Left lobe of liver (tissue), 2 donors: ENCODE measurements at regions not wholly inside any gene's neighbourhood (a gene's known extent, or its start where the extent isn't known, plus 50 kb on each side); places are given as distances from the start of the nearest gene placed in this dataset.
"Not testable (repeated sequence)": the region's sequence is repeated elsewhere in the genome, so short reads cannot be mapped to it uniquely, and the experiment has no call there.

ENCODE experiments used
- ATAC-seq: fragments of 200-7000 bp; cut with Tn5 transposase; one replicate; pipeline ENCODE4 v1.9.1; 2020; ENCODE audit warnings: mild to moderate bottlenecking, moderate library complexity
- DNase-seq: peaks from one replicate; pipeline ENCODE4 v3.0.0-alpha.2; 2020; ENCODE audit warnings: low spot score
- donor health status: DM: no; HTN: no; CAD: no; lungs with moderate emphysema.
- donor health status: DM: no; HTN: yes; CAD: no.

- not testable (repeated sequence) for DNase-seq
Observed at GRCh38 chr20:30581839-30582238, 675.6 kb upstream of the DEFB115 start.

GRCh38 chr20:30584403-30584802 is 673.1 kb upstream of the DEFB115 start:
- not testable (repeated sequence) for DNase-seq, ATAC-seq

More at GRCh38 chr20:30581839-30582238, 675.6 kb upstream of the DEFB115 start:
- not testable (repeated sequence) for ATAC-seq

- ATAC-seq: peak; percentile 100
- DNase-seq: peak; percentile 73
Observed at GRCh38 chr20:30585244-30585796, 672.1 kb upstream of the DEFB115 start.

- not testable (repeated sequence) for ATAC-seq, DNase-seq
Observed at GRCh38 chr20:30586178-30586577, 671.3 kb upstream of the DEFB115 start.

GRCh38 chr20:30593572-30593971 is 663.9 kb upstream of the DEFB115 start:
- ATAC-seq: no peak
- no peak for DNase-seq

- ATAC-seq (no peak), DNase-seq (no peak)
Observed at GRCh38 chr20:30594112-30594511, 663.4 kb upstream of the DEFB115 start.

- DNase-seq (no peak), ATAC-seq (no peak)
Observed at GRCh38 chr20:30595698-30596097, 661.8 kb upstream of the DEFB115 start.

- ATAC-seq, DNase-seq: not testable (repeated sequence)
Observed at GRCh38 chr20:30597429-30597828, 660.0 kb upstream of the DEFB115 start.

GRCh38 chr20:30598460-30599230 is 658.8 kb upstream of the DEFB115 start:
- no peak for DNase-seq

GRCh38 chr20:30599990-30600389 is 657.5 kb upstream of the DEFB115 start:
- DNase-seq: no peak

More at GRCh38 chr20:30598460-30599230, 658.8 kb upstream of the DEFB115 start:
- no peak for ATAC-seq

GRCh38 chr20:30601974-30602373 is 655.5 kb upstream of the DEFB115 start:
- DNase-seq (no peak), ATAC-seq (no peak)

More at GRCh38 chr20:30599990-30600389, 657.5 kb upstream of the DEFB115 start:
- ATAC-seq: no peak

GRCh38 chr20:30602424-30602823 is 655.0 kb upstream of the DEFB115 start:
- DNase-seq (no peak), ATAC-seq (no peak)

GRCh38 chr20:30606990-30607389 is 650.5 kb upstream of the DEFB115 start:
- ATAC-seq (no peak), DNase-seq (no peak)

GRCh38 chr20:30610029-30610693 is 647.3 kb upstream of the DEFB115 start:
- DNase-seq: no peak
- ATAC-seq: peak; percentile 70

GRCh38 chr20:30610751-30611150 is 646.7 kb upstream of the DEFB115 start:
- no peak for DNase-seq
- ATAC-seq: no peak

GRCh38 chr20:30611239-30611984 is 646.1 kb upstream of the DEFB115 start:
- ATAC-seq: no peak
- DNase-seq: no peak

GRCh38 chr20:30612344-30612743 is 645.1 kb upstream of the DEFB115 start:
- ATAC-seq (no peak), DNase-seq (no peak)

- not testable (repeated sequence) for ATAC-seq, DNase-seq
Observed at GRCh38 chr20:30621346-30621745, 636.1 kb upstream of the DEFB115 start.

- DNase-seq, ATAC-seq: not testable (repeated sequence)
Observed at GRCh38 chr20:30624310-30624709, 633.2 kb upstream of the DEFB115 start.

GRCh38 chr20:30629376-30629775 is 628.1 kb upstream of the DEFB115 start:
- ATAC-seq: not testable (repeated sequence)
- peak; percentile 44 for DNase-seq

GRCh38 chr20:30630761-30631160 is 626.7 kb upstream of the DEFB115 start:
- ATAC-seq (no peak), DNase-seq (no peak)
